ENCODE measurements at regions not wholly inside any gene's neighbourhood (a gene's known extent, or its start where the extent isn't known, plus 50 kb on each side); places are given as distances from the start of the nearest gene placed in this dataset.

- TF ChIP-seq CTCF (IDR thresholded peaks at IDR 0.05; ENCODE audit: low read depth, low read length): no peak
- Histone ChIP-seq H3K27me3 (ENCODE audit: control insufficient read depth, insufficient read depth, low read length) (no peaks in the 10 kb centered on the region), H3K9me3 (ENCODE audit: control insufficient read depth, insufficient read depth, low read length) (peaks cover 2% of the 10 kb centered on the region; the same call in 1 of the 2 replicates), H3K27ac (ENCODE audit: low read depth, low read length) (no peak overlapping the region), H3K4me3 (ENCODE audit: low read depth, low read length) (no peak overlapping the region)
- no peak for DNase-seq (ENCODE audit: low read depth, low spot score)
- POLR2A ChIA-PET: interaction anchor here (0.6 kb wide), 1 partner anchor 508 kb away, joined by 3 read pairs; no protein-coding TSS in a partner anchor
- CTCF ChIA-PET: no interaction called here
These were observed 125.8 kb downstream of the TOMM20 start for GRCh38 chr1:235002706-235003300.

- TF ChIP-seq CTCF (IDR thresholded peaks at IDR 0.05; ENCODE audit: low read depth, low read length): no peak
- no peak for DNase-seq (ENCODE audit: low read depth, low spot score)
- H3K9me3 ChIP-seq (ENCODE audit: control insufficient read depth, insufficient read depth, low read length): no peaks in the 10 kb centered on the region
- H3K27ac ChIP-seq (ENCODE audit: low read depth, low read length): no peak overlapping the region
- no peak overlapping the region for H3K4me3 ChIP-seq (ENCODE audit: low read depth, low read length)
- CTCF ChIA-PET: interaction anchor here (0.6 to 0.9 kb wide), 2 partner anchors 13 to 130 kb away, joined by 3 read pairs; no protein-coding TSS in a partner anchor
- POLR2A ChIA-PET: interaction anchor here (0.6 kb wide), 1 partner anchor 25 kb away, joined by 3 read pairs; no protein-coding TSS in a partner anchor
- H3K27me3 ChIP-seq (ENCODE audit: control insufficient read depth, insufficient read depth, low read length): no peaks in the 10 kb centered on the region
These were observed 129.1 kb downstream of the TOMM20 start for GRCh38 chr1:234999513-234999940.

DNA sequence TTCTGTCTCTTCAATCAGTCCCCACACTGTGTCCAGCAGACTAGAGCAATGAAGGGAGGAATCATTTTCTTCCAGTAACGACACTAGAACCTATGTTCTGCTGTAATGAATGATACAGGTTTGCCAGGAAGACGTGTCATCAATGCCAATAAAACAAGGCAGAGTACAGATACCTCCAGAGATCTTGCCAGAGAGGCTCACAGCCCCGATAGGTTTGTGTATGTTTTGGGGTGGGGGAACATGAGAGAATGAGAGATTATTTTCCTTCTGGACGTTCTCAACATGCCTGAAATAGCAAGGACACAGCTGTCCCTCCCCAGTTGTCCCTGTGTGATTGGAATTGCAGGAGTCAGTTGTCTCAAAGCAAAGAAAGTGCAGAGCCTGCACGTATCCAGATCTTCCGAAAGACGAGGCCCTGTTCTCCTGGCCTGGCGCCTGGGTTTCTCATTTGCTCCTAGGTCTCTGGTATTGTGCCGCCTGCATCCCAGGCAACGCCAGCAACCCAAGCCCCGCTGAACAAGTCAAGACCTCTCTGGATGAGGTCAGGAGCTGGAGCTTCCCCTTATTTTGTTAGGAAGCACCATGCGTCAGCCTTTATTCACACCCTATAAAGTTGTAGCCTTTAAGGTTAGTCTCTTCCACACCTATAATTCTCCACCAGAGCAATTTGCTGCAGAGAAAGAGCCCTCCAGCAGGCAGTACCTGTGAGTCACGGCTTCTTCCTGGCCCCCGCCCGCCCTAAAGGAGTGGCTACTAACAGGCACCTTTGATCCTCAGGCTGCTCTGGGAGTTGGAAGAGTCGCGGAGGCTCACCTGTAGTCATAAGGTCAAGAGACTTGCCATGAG, 130.5 kb downstream of the TOMM20 start:
- no peak for DNase-seq (ENCODE audit: low read depth, low spot score)
- no peaks in the 10 kb centered on the region for H3K9me3 ChIP-seq (ENCODE audit: control insufficient read depth, insufficient read depth, low read length)
- H3K27me3 ChIP-seq (ENCODE audit: control insufficient read depth, insufficient read depth, low read length): no peaks in the 10 kb centered on the region
- peak overlapping the region; percentile 90 for H3K27ac ChIP-seq (ENCODE audit: low read depth, low read length)
- CTCF ChIA-PET: no interaction called here
- POLR2A ChIA-PET: interaction anchor here (0.5 to 1.3 kb wide), 4 partner anchors 14 to 38 kb away, joined by 3 to 6 read pairs (median 4); no protein-coding TSS in a partner anchor
- peak overlapping the region; percentile 18 for H3K4me3 ChIP-seq (ENCODE audit: low read depth, low read length)
- TF ChIP-seq CTCF (IDR thresholded peaks at IDR 0.05; ENCODE audit: low read depth, low read length): no peak

DNA sequence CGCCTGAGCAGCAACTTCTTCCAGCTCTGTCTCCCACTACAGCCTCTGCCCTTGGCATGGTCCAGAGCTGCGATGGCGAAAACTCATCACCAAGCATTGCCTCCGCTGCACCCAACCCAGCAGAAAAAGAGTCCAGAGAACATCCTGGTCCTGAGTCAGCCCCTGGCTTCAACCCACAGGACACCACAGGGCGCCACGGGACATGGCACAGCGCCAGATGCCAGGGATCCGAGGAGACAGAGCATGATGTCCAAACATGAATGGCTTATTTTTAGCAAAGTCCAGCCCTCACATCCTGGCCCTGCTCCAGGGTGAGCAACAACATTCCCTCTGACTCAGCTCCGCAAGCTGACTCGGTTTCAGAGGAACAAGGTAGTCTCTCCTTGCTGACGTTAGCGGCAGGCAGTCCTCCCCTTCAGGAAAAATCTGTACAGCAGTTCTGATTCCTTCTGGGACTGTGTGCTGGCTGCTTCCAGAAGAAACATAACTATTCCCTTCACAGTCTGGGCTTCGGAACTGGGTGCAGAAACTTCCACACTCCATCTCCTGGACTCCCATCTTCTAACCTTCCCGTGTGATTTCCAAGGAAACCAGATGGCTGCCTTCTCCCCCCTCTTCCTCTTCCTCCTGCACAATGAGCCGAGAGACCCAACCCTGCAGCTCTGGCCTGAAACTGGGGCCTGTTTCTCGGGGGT, 131.3 kb downstream of the TOMM20 start:
- TF ChIP-seq CTCF (IDR thresholded peaks at IDR 0.05; ENCODE audit: low read depth, low read length): no peak
- POLR2A ChIA-PET: interaction anchor here (0.5 to 1.3 kb wide), 7 partner anchors 14 to 37 kb away, joined by 3 to 6 read pairs (median 3); no protein-coding TSS in a partner anchor
- DNase-seq (ENCODE audit: low read depth, low spot score): peak; percentile 93
- peak overlapping the region; percentile 90 for H3K27ac ChIP-seq (ENCODE audit: low read depth, low read length)
- no peaks in the 10 kb centered on the region for H3K27me3 ChIP-seq (ENCODE audit: control insufficient read depth, insufficient read depth, low read length)
- no peaks in the 10 kb centered on the region for H3K9me3 ChIP-seq (ENCODE audit: control insufficient read depth, insufficient read depth, low read length)
- CTCF ChIA-PET: no interaction called here
- peak overlapping the region; percentile 22 for H3K4me3 ChIP-seq (ENCODE audit: low read depth, low read length)

All from AG04450 (cell line).